BLaER1 treated with 17β-estradiol and CSF1 and Interleukin-3, amounts not matched to agents 10 nM and 100 nM (cell line): ENCODE measurements at regions not wholly inside any gene's neighbourhood (a gene's known extent, or its start where the extent isn't known, plus 50 kb on each side); places are given as distances from the start of the nearest gene placed in this dataset.
A peak's percentile ranks its signal among the peaks of the same experiment; 100 is the strongest.
"Not testable (repeated sequence)": the region's sequence is repeated elsewhere in the genome, so short reads cannot be mapped to it uniquely, and the experiment has no call there.

ENCODE experiments used
- H3K27ac ChIP-seq, 11 experiments: shearing (Covaris generic); formaldehyde crosslinking; 2 replicates each; pipeline ENCODE4 v1.8.1; 2022
- H3K27me3 ChIP-seq, 11 experiments: shearing (Covaris generic); formaldehyde crosslinking; 2 replicates each; pipeline ENCODE4 v1.8.1; 2022
- H3K36me3 ChIP-seq, 11 experiments: shearing (Covaris generic); formaldehyde crosslinking; 2 replicates each; pipeline ENCODE4 v1.8.1; 2022
- H3K4me1 ChIP-seq, 10 experiments: shearing (Covaris generic); formaldehyde crosslinking; 2 replicates each; pipeline ENCODE4 v1.8.1; 2022
- H3K4me2 ChIP-seq, 11 experiments: shearing (Covaris generic); formaldehyde crosslinking; 2 replicates each; pipeline ENCODE4 v1.8.1; 2022
- H3K4me3 ChIP-seq, 10 experiments: shearing (Covaris generic); formaldehyde crosslinking; 2 replicates each; pipeline ENCODE4 v1.8.1; 2022
- H3K9ac ChIP-seq, 11 experiments: shearing (Covaris generic); formaldehyde crosslinking; 2 replicates each; pipeline ENCODE4 v1.8.1; 2022
- H3K9me3 ChIP-seq, 11 experiments: shearing (Covaris generic); formaldehyde crosslinking; replicated peaks in 1 of 11; 2 replicates each; pipeline ENCODE4 v1.8.1; 2022
- H4K20me1 ChIP-seq, 11 experiments: shearing (Covaris generic); formaldehyde crosslinking; 2 replicates each; pipeline ENCODE4 v1.8.1; 2022
- Cebpa-rat ChIP-seq, 11 experiments: shearing (Covaris generic); IDR thresholded peaks; 2 replicates each; pipeline ENCODE4 v1.8.1; 2022

- H3K4me3 ChIP-seq: no peak overlapping the region
- H3K4me1 ChIP-seq: no peaks in the 10 kb centered on the region
- no peaks in the 10 kb centered on the region for H3K27me3 ChIP-seq
- no peak overlapping the region for H3K4me2 ChIP-seq
- no peaks in the 10 kb centered on the region for H4K20me1 ChIP-seq
- no peak for TF ChIP-seq Cebpa-rat (IDR thresholded peaks at IDR 0.05)
- no peak overlapping the region for H3K27ac ChIP-seq
- H3K36me3 ChIP-seq: no peaks in the 10 kb centered on the region
- H3K9ac ChIP-seq: no peak overlapping the region
- peaks cover 0 to 12% (median 0%) of the 10 kb centered on the region in 11 experiments; a peak in 2 of 22 replicates for H3K9me3 ChIP-seq
Observed at GRCh38 chr9:85453850-85454249, 287.9 kb downstream of the AGTPBP1 start.

- Histone ChIP-seq H3K9me3 (peaks cover 0 to 12% (median 0%) of the 10 kb centered on the region in 11 experiments; a peak in 2 of 22 replicates), H3K9ac (no peak overlapping the region), H3K36me3 (no peaks in the 10 kb centered on the region), H3K27me3 (no peaks in the 10 kb centered on the region), H3K27ac (no peak overlapping the region), H3K4me1 (no peaks in the 10 kb centered on the region), H3K4me3 (no peak overlapping the region), H4K20me1 (no peaks in the 10 kb centered on the region), H3K4me2 (no peak overlapping the region)
- no peak for TF ChIP-seq Cebpa-rat (IDR thresholded peaks at IDR 0.05)
Observed at GRCh38 chr9:85452841-85453240, 288.9 kb downstream of the AGTPBP1 start.

GRCh38 chr9:85451680-85452079 lies 290.1 kb downstream of the AGTPBP1 start:
- Histone ChIP-seq H3K27ac (no peak overlapping the region), H3K36me3 (no peaks in the 10 kb centered on the region), H3K9ac (no peak overlapping the region), H3K4me2 (no peak overlapping the region), H4K20me1 (no peaks in the 10 kb centered on the region), H3K27me3 (no peaks in the 10 kb centered on the region), H3K4me3 (no peak overlapping the region), H3K4me1 (no peaks in the 10 kb centered on the region), H3K9me3 (peaks cover 0 to 12% (median 0%) of the 10 kb centered on the region in 11 experiments; a peak in 2 of 22 replicates)
- no peak for TF ChIP-seq Cebpa-rat (IDR thresholded peaks at IDR 0.05)

GRCh38 chr9:85445887-85446286 lies 295.9 kb downstream of the AGTPBP1 start:
- no peak overlapping the region for H3K27ac ChIP-seq
- 0 out of 22 replicates have a peak, but pooled peaks cover 0 to 4% (median 0%) of the 10 kb centered on the region in 11 experiments for H3K9me3 ChIP-seq
- peaks cover 0 to 6% (median 0%) of the 10 kb centered on the region in 10 experiments; a peak in 1 of 20 replicates for H3K4me1 ChIP-seq
- no peak overlapping the region for H3K4me3 ChIP-seq
- no peak overlapping the region for H3K4me2 ChIP-seq
- H3K9ac ChIP-seq: no peak overlapping the region
- no peak for TF ChIP-seq Cebpa-rat (IDR thresholded peaks at IDR 0.05)
- no peaks in the 10 kb centered on the region for H3K27me3 ChIP-seq
- H3K36me3 ChIP-seq: no peaks in the 10 kb centered on the region
- H4K20me1 ChIP-seq: no peaks in the 10 kb centered on the region

GRCh38 chr9:85444243-85444642 lies 297.5 kb downstream of the AGTPBP1 start:
- Histone ChIP-seq H3K36me3 (no peaks in the 10 kb centered on the region), H3K27ac (no peak overlapping the region), H4K20me1 (no peaks in the 10 kb centered on the region), H3K4me1 (peaks cover 0 to 6% (median 0%) of the 10 kb centered on the region in 10 experiments; a peak in 1 of 20 replicates), H3K27me3 (no peaks in the 10 kb centered on the region), H3K4me2 (no peak overlapping the region), H3K9me3 (0 out of 22 replicates have a peak, but pooled peaks cover 0 to 4% (median 0%) of the 10 kb centered on the region in 11 experiments), H3K4me3 (no peak overlapping the region), H3K9ac (no peak overlapping the region)
- no peak for TF ChIP-seq Cebpa-rat (IDR thresholded peaks at IDR 0.05)

GRCh38 chr9:85443190-85443598 lies 298.6 kb downstream of the AGTPBP1 start:
- Histone ChIP-seq H4K20me1 (no peaks in the 10 kb centered on the region), H3K36me3 (no peaks in the 10 kb centered on the region), H3K4me1 (peaks cover 0 to 6% (median 0%) of the 10 kb centered on the region in 10 experiments; a peak in 1 of 20 replicates), H3K4me2 (peak overlapping the region in 2 of 11 experiments; percentile 5 to 9; a peak in 2 of 22 replicates), H3K9me3 (peaks cover 0 to 5% (median 2%) of the 10 kb centered on the region in 11 experiments; a peak in 5 of 22 replicates), H3K4me3 (no peak overlapping the region), H3K27ac (no peak overlapping the region), H3K9ac (no peak overlapping the region), H3K27me3 (no peaks in the 10 kb centered on the region)
- no peak for TF ChIP-seq Cebpa-rat (IDR thresholded peaks at IDR 0.05)

GRCh38 chr9:85439791-85440190 lies 302.0 kb downstream of the AGTPBP1 start:
- no peak for TF ChIP-seq Cebpa-rat (IDR thresholded peaks at IDR 0.05)
- Histone ChIP-seq H3K36me3 (no peaks in the 10 kb centered on the region), H3K9ac (no peak overlapping the region), H3K4me3 (no peak overlapping the region), H3K4me1 (peaks cover 0 to 6% (median 0%) of the 10 kb centered on the region in 10 experiments; a peak in 1 of 20 replicates), H3K27ac (no peak overlapping the region), H3K4me2 (no peak overlapping the region), H3K9me3 (peaks cover 0 to 19% (median 5%) of the 10 kb centered on the region in 11 experiments; a peak in 8 of 22 replicates), H3K27me3 (no peaks in the 10 kb centered on the region), H4K20me1 (no peaks in the 10 kb centered on the region)

- Histone ChIP-seq H3K4me1 (peaks cover 11 to 34% (median 18%) of the 10 kb centered on the region in 10 experiments), H3K9me3 (peaks cover 0 to 19% (median 5%) of the 10 kb centered on the region in 11 experiments; a peak in 8 of 22 replicates), H3K4me2 (peak overlapping the region; percentile 58 to 81 (median 64)), H3K27ac (peak overlapping the region in 4 of 11 experiments; percentile 29 to 72 (median 56); a peak in 7 of 22 replicates), H3K9ac (peak overlapping the region in 2 of 11 experiments; percentile 1 to 33; a peak in 1 of 22 replicates), H3K4me3 (peak overlapping the region in 1 of 10 experiments; percentile 0; a peak in 1 of 20 replicates)
- not testable (repeated sequence) for H4K20me1 ChIP-seq, H3K27me3 ChIP-seq, H3K36me3 ChIP-seq
Observed at GRCh38 chr9:85433956-85434355, 307.8 kb downstream of the AGTPBP1 start.

GRCh38 chr9:85433551-85433950 lies 308.2 kb downstream of the AGTPBP1 start:
- Histone ChIP-seq H3K4me3 (peak overlapping the region in 1 of 10 experiments; percentile 0; a peak in 1 of 20 replicates), H3K4me1 (peaks cover 11 to 34% (median 18%) of the 10 kb centered on the region in 10 experiments), H3K9me3 (peaks cover 0 to 18% (median 5%) of the 10 kb centered on the region in 11 experiments; a peak in 8 of 22 replicates), H3K9ac (peak overlapping the region in 2 of 11 experiments; percentile 1 to 33; a peak in 3 of 22 replicates), H3K4me2 (peak overlapping the region; percentile 58 to 81 (median 64)), H3K27ac (peak overlapping the region in 8 of 11 experiments; percentile 3 to 72 (median 48); a peak in 10 of 22 replicates)
- H3K27me3 ChIP-seq, H3K36me3 ChIP-seq, H4K20me1 ChIP-seq: not testable (repeated sequence)
